Loucy (cell line): ENCODE measurements at regions not wholly inside any gene's neighbourhood (a gene's known extent, or its start where the extent isn't known, plus 50 kb on each side); places are given as distances from the start of the nearest gene placed in this dataset.

Experiments used
- CTCF ChIP-seq: fragments of 200-600 bp; sonication (generic); conservative IDR thresholded peaks from 2 replicates; pipeline ENCODE4 v1.5.1; 2014; ENCODE audit warnings: mild to moderate bottlenecking, antibody characterized with exemption, low read length
- EZH2phosphoT487 ChIP-seq: fragments of 200-600 bp; IDR thresholded peaks from 2 replicates; pipeline ENCODE4 v1.6.1; 2018; ENCODE audit warnings: antibody characterized with exemption, mild to moderate bottlenecking, moderate library complexity, borderline replicate concordance

- no peak for TF ChIP-seq CTCF
- TF ChIP-seq EZH2phosphoT487 = no peak
These were observed 83.3 kb upstream of the KIT start for GRCh38 chr4:54574500-54574899.
